ENCODE measurements at regions not wholly inside any gene's neighbourhood (a gene's known extent, or its start where the extent isn't known, plus 50 kb on each side); places are given as distances from the start of the nearest gene placed in this dataset.

GRCh38 chr2:59567151-59567550 is 986.3 kb downstream of the BCL11A start (continued):
- no peak for TF ChIP-seq BCL11A (IDR thresholded peaks at IDR 0.05; ENCODE audit: low read depth in 2 of 2, low read length in 2 of 2)
- no peak for TF ChIP-seq HDAC2 (IDR thresholded peaks at IDR 0.05; ENCODE audit: borderline replicate concordance in 1 of 2, low read depth in 2 of 2, low read length in 2 of 2)
